ENCODE measurements at regions not wholly inside any gene's neighbourhood (a gene's known extent, or its start where the extent isn't known, plus 50 kb on each side); places are given as distances from the start of the nearest gene placed in this dataset.

DNA sequence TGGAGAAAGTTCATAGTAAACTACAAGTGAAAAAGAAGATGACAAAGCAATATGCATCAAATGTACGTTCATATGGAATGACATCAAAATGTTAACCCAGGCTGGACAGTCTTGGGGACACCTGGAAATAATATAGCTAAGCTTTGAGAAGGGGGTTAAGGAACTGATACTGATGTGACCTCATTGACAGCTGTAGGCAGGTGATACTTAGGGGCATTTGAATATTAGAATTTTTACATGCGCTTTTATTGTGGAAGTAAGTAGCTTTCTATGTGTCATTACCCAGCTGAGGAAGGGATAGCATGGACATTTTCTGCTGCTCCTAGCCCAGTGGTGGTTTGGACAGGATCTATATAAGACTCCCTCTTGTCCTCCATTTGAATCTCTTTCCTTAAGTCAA is 299.7 kb downstream of the CWC27 start:
- DNase-seq: no peak

DNA sequence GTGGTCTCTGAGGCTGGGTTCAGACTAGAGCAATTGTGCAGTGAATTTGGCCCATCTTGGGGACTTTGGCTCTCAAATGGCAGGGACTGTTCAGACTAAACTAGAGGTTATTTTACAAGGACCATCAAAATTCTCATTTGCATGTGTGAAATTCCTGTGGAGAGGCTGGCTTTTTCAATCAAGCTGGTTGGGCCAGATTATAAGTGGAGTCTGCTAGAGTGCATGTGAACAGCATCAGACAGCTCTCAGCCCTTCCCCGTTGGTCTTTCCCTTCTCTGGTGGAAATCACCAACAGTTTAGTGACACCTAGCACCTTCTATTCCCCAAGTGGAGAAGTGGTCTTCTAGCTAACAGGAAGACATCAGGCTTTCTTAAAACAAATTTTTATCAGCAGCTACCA is 301.3 kb downstream of the CWC27 start:
- DNase-seq: peak; percentile 43

- no peak for DNase-seq
These were observed 304.1 kb downstream of the CWC27 start for GRCh38 chr5:65072850-65073249.

DNA sequence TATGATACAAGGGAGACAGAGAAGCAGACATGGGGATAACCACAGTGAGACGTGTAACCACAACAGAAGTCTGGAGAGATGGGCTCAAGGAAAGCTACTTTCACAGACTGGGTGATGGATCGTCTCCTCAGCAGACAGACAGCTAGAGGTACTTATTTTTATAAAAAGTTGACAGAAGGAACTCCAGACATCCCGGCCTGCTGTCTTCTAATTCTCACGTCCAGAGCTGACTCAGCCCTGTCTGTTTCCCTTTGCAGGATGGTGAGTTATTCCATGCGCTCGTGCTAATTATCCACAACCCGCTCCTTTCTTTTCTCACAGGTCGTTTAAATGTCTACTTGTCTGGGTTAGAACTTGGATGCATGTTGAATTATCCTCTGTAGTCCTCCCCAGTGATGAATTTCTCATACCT is 304.5 kb downstream of the CWC27 start:
- peak; percentile 95 for DNase-seq

DNA sequence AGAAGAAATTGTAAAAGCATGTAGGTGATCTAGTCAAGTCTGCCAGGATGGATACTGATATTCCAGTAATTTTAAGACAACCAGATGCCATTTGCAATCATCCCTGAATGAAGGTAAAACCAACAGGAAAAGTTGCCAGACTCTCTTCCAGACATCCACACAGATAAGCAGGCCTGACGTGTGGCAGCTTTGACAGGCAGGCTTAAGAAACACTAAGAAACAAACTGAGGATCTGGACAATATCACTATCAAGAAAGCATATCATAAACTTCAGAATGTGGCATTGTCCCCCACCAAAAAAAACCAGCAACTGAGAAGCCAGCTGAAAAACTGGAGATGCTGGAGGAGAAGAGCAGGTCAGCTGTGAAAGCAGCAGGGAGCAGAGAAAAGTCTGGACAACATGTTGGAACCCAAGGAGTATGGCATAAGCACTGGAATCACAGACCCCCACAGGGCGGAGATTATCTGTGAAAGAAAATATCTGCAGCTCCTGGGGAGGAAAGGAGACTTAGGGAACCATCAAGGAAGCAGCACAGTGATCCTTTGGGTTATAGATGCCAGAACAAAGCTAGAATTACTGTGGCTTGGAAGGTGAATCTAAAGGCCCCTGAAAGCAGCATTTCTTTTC is 307.0 kb downstream of the CWC27 start:
- no peak for DNase-seq

DNA sequence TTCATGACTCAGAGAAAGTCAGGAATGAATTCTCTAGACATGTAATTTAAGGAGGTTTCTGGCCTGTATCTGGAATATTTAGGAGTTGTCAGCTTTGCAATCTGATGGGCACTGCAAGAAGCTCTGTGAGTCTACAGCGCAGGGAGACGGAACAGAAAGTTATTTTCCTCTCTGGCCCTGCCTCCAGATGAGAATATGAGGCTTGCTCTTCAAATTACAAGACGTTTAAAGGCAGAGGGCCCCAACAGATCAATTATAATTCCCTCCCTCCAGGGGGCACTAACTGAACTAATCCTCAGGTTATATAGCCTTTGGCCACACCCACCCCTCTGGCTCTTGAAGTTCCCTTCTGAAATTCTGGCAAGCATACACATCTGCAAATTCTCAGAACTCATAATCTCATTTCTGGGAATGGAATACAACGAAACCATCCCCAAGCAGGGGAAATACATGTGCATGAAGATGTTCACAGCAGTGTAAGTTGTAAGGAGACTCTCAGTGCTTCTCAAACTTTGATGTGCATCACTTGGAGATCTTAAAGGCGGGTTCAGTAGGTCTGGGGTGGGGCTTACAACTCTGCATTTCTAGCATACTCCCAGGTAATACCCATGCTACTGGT is 307.6 kb downstream of the CWC27 start:
- peak; percentile 90 for DNase-seq

- DNase-seq: no peak
These were observed 308.9 kb downstream of the CWC27 start for GRCh38 chr5:65077653-65078052.

DNA sequence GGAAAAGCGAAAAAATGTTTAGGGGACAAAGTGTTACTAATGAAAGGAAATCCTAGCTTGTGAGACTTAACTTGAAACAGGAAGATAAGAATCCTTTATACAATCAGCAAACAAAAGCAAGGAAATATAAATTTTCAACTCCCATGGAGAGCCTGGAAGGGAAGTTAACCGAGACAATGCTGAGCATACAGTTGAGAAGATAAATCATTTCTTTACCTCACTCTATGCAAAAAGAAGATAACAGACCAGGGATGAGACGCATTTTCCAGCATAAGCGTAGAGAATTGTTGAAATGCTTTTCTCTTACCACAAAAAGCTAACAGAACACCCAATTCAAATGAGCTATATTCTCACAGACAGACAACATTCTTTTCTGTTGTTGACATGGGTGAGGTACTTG is 309.6 kb downstream of the CWC27 start:
- DNase-seq: peak; percentile 85

GRCh38 chr5:65081071-65081470 is 312.3 kb downstream of the CWC27 start:
- no peak for DNase-seq

GRCh38 chr5:65084795-65085515 is 316.2 kb downstream of the CWC27 start:
- no peak for DNase-seq

GRCh38 chr5:65085516-65085850 is 316.8 kb downstream of the CWC27 start:
- DNase-seq: no peak

DNA sequence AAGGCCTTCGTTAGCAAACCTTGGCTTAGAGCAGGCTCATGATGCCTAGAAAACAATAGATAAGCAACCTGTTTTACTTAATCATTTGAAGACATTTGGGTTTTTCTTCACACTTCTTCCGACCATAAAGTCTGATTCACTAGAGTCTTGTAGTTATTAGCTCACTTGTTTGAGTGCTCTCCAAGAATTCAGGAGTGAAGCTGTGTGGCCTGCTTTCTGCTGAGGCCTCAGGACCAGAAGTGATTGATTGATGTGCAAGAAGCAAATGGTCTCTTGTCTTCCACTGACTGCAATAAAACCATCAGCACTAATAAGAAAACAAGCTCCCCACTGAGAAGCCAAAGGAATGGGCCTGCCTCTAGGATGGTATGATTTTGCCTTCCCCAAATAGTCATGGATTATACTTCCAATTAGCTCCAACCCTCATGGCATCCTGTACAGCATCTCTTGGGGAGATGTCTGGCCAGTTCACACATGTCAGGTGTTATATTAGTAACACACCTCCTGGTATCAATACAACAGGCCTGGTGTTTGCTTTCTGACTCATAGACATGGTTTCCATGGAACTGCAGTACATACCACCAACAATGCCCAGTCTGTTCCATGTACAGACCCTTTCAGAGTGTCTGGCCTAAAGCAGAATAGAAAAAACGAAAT is 317.6 kb downstream of the CWC27 start:
- DNase-seq: peak; percentile 77

GRCh38 chr5:65087154-65087553 is 318.4 kb downstream of the CWC27 start:
- no peak for DNase-seq

DNA sequence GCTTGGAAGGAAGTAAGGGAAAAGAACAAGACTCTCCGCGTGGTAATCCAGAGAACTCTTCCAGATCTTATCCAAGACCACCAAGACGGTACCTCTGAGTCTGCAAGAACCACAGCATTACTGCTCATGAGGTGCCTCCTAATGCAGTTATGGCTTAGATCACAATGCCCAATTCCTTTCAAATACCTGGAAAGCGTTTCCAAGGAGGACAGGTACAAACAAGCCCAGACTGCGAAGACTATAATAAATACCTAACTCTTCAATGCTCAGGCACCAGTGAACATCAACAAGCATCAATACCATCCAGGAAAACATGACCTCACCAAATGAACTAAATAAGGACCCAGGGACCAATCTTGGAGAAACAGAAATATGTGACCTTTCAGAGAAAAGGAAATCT is 325.5 kb downstream of the CWC27 start:
- no peak for DNase-seq

GRCh38 chr5:65098393-65098792 is 329.7 kb downstream of the CWC27 start:
- no peak for DNase-seq

All from fibroblast of upper back skin (primary cell).